Ishikawa (cell line): ENCODE measurements at regions not wholly inside any gene's neighbourhood (a gene's known extent, or its start where the extent isn't known, plus 50 kb on each side); places are given as distances from the start of the nearest gene placed in this dataset.

Experiments used
- CEBPB ChIP-seq: IDR thresholded peaks from 2 replicates; pipeline ENCODE4 v1.6.1; 2012
- CREB1 ChIP-seq: IDR thresholded peaks from 2 replicates; pipeline ENCODE4 v1.6.1; 2012; ENCODE audit warnings: low read depth
- EGR1 ChIP-seq: IDR thresholded peaks from 2 replicates; pipeline ENCODE4 v1.6.1; 2012
- EP300 ChIP-seq: IDR thresholded peaks from 2 replicates; pipeline ENCODE4 v1.6.1; 2012; ENCODE audit warnings: borderline replicate concordance
- FOXM1 ChIP-seq: IDR thresholded peaks from 2 replicates; pipeline ENCODE4 v1.6.1; 2012; ENCODE audit warnings: low read depth, borderline replicate concordance
- MAX ChIP-seq: IDR thresholded peaks from 2 replicates; pipeline ENCODE4 v1.6.1; 2012
- NFIC ChIP-seq: IDR thresholded peaks from 2 replicates; pipeline ENCODE4 v1.6.1; 2012
- RAD21 ChIP-seq: IDR thresholded peaks from 2 replicates; pipeline ENCODE4 v1.6.1; 2012; ENCODE audit warnings: low read depth
- REST ChIP-seq: IDR thresholded peaks from 2 replicates; pipeline ENCODE4 v1.6.1; 2012; ENCODE audit warnings: low read depth, mild to moderate bottlenecking
- TAF1 ChIP-seq: IDR thresholded peaks from 2 replicates; pipeline ENCODE4 v1.6.1; 2012; ENCODE audit warnings: low read depth, mild to moderate bottlenecking
- TCF12 ChIP-seq: IDR thresholded peaks from 2 replicates; pipeline ENCODE4 v1.6.1; 2012; ENCODE audit warnings: low read depth
- TEAD4 ChIP-seq: IDR thresholded peaks from 2 replicates; pipeline ENCODE4 v1.6.1; 2012
- USF1 ChIP-seq: IDR thresholded peaks from 2 replicates; pipeline ENCODE4 v1.6.1; 2012
- YY1 ChIP-seq: IDR thresholded peaks from 2 replicates; pipeline ENCODE4 v1.6.1; 2012; ENCODE audit warnings: low read depth
- ZBTB7A ChIP-seq: IDR thresholded peaks from 2 replicates; pipeline ENCODE4 v1.6.1; 2012; ENCODE audit warnings: low read depth

GRCh38 chr5:77863181-77863580 lies 87.0 kb upstream of the TBCA start:
- TF ChIP-seq CEBPB, result no peak
- no peak for TF ChIP-seq REST
- TF ChIP-seq TCF12, result no peak
- TF ChIP-seq EP300, result no peak
- TF ChIP-seq ZBTB7A, result no peak
- no peak for TF ChIP-seq TAF1
- TF ChIP-seq TEAD4, result no peak
- TF ChIP-seq USF1, result no peak
- no peak for TF ChIP-seq FOXM1
- TF ChIP-seq YY1, result no peak
- TF ChIP-seq RAD21, result no peak

GRCh38 chr5:77861576-77861975 lies 85.4 kb upstream of the TBCA start:
- TF ChIP-seq USF1 (no peak), EGR1 (no peak), CEBPB (no peak)

GRCh38 chr5:77859306-77859705 lies 83.2 kb upstream of the TBCA start:
- TF ChIP-seq USF1 (no peak), FOXM1 (no peak), TAF1 (no peak), RAD21 (no peak), REST (no peak), EGR1 (no peak), ZBTB7A (no peak), NFIC (no peak), YY1 (no peak), TCF12 (no peak), EP300 (no peak), TEAD4 (no peak)

GRCh38 chr5:77855369-77855768 lies 79.2 kb upstream of the TBCA start:
- TF ChIP-seq TCF12, result no peak
- TF ChIP-seq TEAD4, result no peak
- TF ChIP-seq MAX, result no peak
- TF ChIP-seq FOXM1, result no peak
- no peak for TF ChIP-seq EGR1
- TF ChIP-seq TAF1, result no peak
- no peak for TF ChIP-seq CREB1
- TF ChIP-seq CEBPB, result no peak
- TF ChIP-seq USF1, result no peak
- no peak for TF ChIP-seq ZBTB7A
- no peak for TF ChIP-seq NFIC
- no peak for TF ChIP-seq RAD21
- TF ChIP-seq EP300, result no peak
- TF ChIP-seq REST, result no peak
